ENCODE measurements at regions not wholly inside any gene's neighbourhood (a gene's known extent, or its start where the extent isn't known, plus 50 kb on each side); places are given as distances from the start of the nearest gene placed in this dataset.

DNA sequence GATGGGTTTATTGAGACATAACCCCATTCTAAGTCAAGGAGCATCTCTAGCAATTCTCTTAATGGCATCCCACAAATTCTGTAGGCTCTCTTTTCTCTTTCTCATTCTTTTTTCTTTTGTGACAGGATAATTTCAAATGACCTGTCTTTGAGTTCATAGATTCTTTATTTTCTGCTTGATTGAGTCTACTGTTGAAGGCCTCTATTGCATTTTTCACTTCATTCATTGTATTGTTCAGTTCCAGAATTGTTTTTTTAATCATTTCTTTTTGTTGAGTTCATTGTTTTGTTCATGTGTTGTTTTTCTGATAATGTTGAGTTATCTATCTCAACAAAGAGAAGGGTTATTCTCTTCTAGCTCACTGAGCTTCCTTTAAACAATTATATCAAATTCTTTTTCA is 144.7 kb upstream of the IL12B start:
- no peaks in the 10 kb centered on the region for H3K36me3 ChIP-seq (ENCODE audit: insufficient read depth, low read length)
- no peak overlapping the region for H3K9ac ChIP-seq (ENCODE audit: low read depth, low read length)
- no peak overlapping the region for H3K4me3 ChIP-seq (ENCODE audit: low read length)
- no peak overlapping the region for H3K27ac ChIP-seq (ENCODE audit: low read depth, low read length)
- no peaks in the 10 kb centered on the region for H3K27me3 ChIP-seq (ENCODE audit: insufficient read depth, low read length)
- H3K9me3 ChIP-seq (ENCODE audit: insufficient read depth, low read depth, low read length): no peaks in the 10 kb centered on the region
- H3K4me1 ChIP-seq (ENCODE audit: insufficient read depth, low read length): no peaks in the 10 kb centered on the region

DNA sequence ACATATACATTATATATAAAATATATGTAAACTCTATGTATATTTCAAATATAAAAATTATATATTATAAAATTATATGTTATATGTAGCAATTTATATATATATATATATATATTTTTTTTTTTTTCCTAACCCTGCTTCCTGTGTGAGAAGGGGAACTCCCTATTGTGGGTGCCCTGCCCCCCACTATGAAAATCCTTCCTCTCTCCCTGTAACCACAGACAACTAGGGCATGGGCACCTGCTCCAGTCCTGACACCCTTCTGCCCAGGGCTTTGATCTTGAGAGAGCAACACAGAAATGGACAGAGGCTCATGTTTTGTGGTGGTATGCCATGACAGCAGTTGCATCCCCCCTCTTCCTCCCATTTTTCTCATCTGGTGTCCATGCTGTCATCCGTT is 148.7 kb upstream of the IL12B start:
- H3K9ac ChIP-seq (ENCODE audit: low read depth, low read length): no peak overlapping the region
- H3K27ac ChIP-seq (ENCODE audit: low read depth, low read length): no peak overlapping the region
- H3K4me1 ChIP-seq (ENCODE audit: insufficient read depth, low read length): no peaks in the 10 kb centered on the region
- H3K36me3 ChIP-seq (ENCODE audit: insufficient read depth, low read length): no peaks in the 10 kb centered on the region
- H3K4me3 ChIP-seq (ENCODE audit: low read length): no peak overlapping the region
- 93% methylated on average over 1 of the region's 1 CpG for WGBS
- H3K27me3 ChIP-seq (ENCODE audit: insufficient read depth, low read length): no peaks in the 10 kb centered on the region
- H3K9me3 ChIP-seq (ENCODE audit: insufficient read depth, low read depth, low read length): no peaks in the 10 kb centered on the region

DNA sequence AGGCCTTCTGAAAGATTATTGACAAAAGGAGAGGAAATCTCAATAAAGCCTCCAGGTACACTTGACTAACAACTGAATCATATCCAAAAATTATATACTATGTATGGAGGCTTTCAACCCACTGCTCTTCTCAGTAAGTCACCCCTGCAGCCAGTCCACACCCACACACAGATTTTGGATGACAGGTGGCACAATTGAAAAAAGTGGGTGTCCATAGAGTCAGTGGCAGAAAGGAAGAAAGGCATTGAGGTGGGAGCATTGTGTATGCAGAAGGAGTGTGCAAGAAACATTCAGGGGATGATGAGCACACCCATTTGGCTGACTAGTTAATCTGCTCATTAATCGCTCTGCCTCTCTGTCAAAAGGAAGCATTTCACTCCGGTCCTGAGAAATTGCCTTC is 150.6 kb upstream of the IL12B start:
- no peak overlapping the region for H3K9ac ChIP-seq (ENCODE audit: low read depth, low read length)
- H3K27me3 ChIP-seq (ENCODE audit: insufficient read depth, low read length): no peaks in the 10 kb centered on the region
- no peaks in the 10 kb centered on the region for H3K4me1 ChIP-seq (ENCODE audit: insufficient read depth, low read length)
- no peak overlapping the region for H3K27ac ChIP-seq (ENCODE audit: low read depth, low read length)
- H3K36me3 ChIP-seq (ENCODE audit: insufficient read depth, low read length): no peaks in the 10 kb centered on the region
- WGBS: 94% methylated on average over 2 of the region's 2 CpGs
- no peaks in the 10 kb centered on the region for H3K9me3 ChIP-seq (ENCODE audit: insufficient read depth, low read depth, low read length)
- no peak overlapping the region for H3K4me3 ChIP-seq (ENCODE audit: low read length)

DNA sequence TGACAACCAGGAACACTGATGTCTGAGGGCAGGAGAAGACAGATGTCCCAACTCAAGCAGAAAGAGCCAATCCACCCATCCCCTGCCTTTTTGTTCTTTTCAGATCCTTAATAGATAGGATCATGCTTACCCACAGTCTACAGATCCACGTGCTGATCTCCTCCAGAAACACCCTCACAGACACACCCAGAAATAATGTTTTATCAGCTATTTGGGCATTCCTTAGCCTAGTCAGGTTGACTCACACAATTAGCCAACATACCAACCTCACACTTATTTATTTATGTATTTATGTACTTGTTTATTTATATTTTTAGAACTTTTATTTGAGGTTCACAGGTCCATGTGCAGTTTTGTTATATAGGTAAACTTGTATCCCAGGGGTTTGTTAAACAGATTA is 151.5 kb upstream of the IL12B start:
- no peak overlapping the region for H3K27ac ChIP-seq (ENCODE audit: low read depth, low read length)
- no peaks in the 10 kb centered on the region for H3K9me3 ChIP-seq (ENCODE audit: insufficient read depth, low read depth, low read length)
- no peak overlapping the region for H3K9ac ChIP-seq (ENCODE audit: low read depth, low read length)
- no peaks in the 10 kb centered on the region for H3K36me3 ChIP-seq (ENCODE audit: insufficient read depth, low read length)
- no peaks in the 10 kb centered on the region for H3K27me3 ChIP-seq (ENCODE audit: insufficient read depth, low read length)
- no peak overlapping the region for H3K4me3 ChIP-seq (ENCODE audit: low read length)
- 83% methylated on average over 1 of the region's 1 CpG for WGBS
- H3K4me1 ChIP-seq (ENCODE audit: insufficient read depth, low read length): no peaks in the 10 kb centered on the region

DNA sequence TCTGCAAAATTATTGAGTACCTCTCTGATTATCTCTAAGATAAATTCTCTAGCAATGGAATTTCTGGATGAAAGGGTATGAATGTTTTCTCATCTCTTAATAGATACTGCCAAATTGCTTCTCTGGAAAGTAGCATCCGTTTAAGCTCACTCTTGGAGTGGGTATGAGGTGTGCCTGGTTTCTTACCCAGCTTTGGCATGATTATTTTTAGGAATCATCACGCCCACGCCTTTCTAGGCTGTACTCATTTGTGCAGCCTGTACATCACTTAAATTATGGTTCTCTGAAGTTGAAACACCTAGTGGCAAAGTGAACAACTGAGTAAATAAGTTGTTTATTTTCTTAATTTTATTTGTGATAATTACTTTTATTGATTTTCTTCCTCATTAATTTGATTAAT is 156.5 kb upstream of the IL12B start:
- Histone ChIP-seq H3K9me3 (ENCODE audit: insufficient read depth, low read depth, low read length) (no peaks in the 10 kb centered on the region), H3K9ac (ENCODE audit: low read depth, low read length) (no peak overlapping the region), H3K27ac (ENCODE audit: low read depth, low read length) (no peak overlapping the region), H3K4me3 (ENCODE audit: low read length) (no peak overlapping the region), H3K4me1 (ENCODE audit: insufficient read depth, low read length) (no peaks in the 10 kb centered on the region), H3K27me3 (ENCODE audit: insufficient read depth, low read length) (no peaks in the 10 kb centered on the region), H3K36me3 (ENCODE audit: insufficient read depth, low read length) (no peaks in the 10 kb centered on the region)
- 95% methylated on average over 3 of the region's 3 CpGs for WGBS

DNA sequence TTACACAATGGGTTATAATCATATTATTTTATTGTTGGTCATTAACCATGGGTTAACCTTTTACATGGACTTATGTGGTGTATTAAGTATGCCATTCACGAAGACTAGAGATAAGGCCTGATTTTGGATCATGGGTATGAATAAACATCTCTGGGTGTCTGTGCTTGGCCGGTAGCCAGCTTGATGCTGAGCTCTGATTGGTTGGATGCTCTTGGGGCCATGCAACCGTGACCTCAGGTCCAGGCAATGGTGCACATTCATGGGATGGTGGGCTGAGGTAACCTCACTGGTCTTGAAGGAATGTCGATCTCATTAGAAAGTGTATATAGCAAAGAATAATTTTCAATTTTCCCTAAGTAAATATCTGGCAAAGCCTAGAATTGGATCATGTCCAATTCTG is 158.2 kb upstream of the IL12B start:
- 85% methylated on average over 4 of the region's 4 CpGs for WGBS
- H3K9me3 ChIP-seq (ENCODE audit: insufficient read depth, low read depth, low read length): no peaks in the 10 kb centered on the region

DNA sequence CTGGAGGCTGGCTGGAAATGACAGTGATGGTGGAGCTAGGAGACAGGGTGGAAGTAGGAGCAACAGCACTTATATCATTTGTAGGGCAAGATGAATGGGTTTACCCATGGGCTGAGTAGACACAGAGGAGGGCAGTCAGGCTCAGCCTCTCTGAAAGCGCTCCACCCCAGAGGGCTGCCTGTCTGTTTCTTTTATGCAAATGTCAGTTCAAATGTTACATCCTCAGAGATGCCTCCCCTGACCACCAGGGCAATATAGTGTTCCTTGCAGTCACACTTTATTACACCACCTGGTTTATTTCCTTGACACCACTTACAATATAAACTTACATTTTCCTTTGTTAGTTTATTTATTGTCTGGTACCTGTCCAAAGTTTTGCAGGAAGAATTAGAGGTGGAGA is 159.5 kb upstream of the IL12B start:
- Histone ChIP-seq H3K9ac (ENCODE audit: low read depth, low read length) (no peak overlapping the region), H3K9me3 (ENCODE audit: insufficient read depth, low read depth, low read length) (no peaks in the 10 kb centered on the region), H3K27ac (ENCODE audit: low read depth, low read length) (no peak overlapping the region), H3K4me1 (ENCODE audit: insufficient read depth, low read length) (no peaks in the 10 kb centered on the region), H3K4me3 (ENCODE audit: low read length) (no peak overlapping the region), H3K27me3 (ENCODE audit: insufficient read depth, low read length) (no peaks in the 10 kb centered on the region), H3K36me3 (ENCODE audit: insufficient read depth, low read length) (no peaks in the 10 kb centered on the region)
- 93% methylated on average over 1 of the region's 1 CpG for WGBS

More for the DNA sequence above, 158.2 kb upstream of the IL12B start:
- Histone ChIP-seq H3K27me3 (ENCODE audit: insufficient read depth, low read length) (no peaks in the 10 kb centered on the region), H3K9ac (ENCODE audit: low read depth, low read length) (no peak overlapping the region), H3K4me3 (ENCODE audit: low read length) (no peak overlapping the region), H3K27ac (ENCODE audit: low read depth, low read length) (no peak overlapping the region), H3K4me1 (ENCODE audit: insufficient read depth, low read length) (no peaks in the 10 kb centered on the region), H3K36me3 (ENCODE audit: insufficient read depth, low read length) (no peaks in the 10 kb centered on the region)

DNA sequence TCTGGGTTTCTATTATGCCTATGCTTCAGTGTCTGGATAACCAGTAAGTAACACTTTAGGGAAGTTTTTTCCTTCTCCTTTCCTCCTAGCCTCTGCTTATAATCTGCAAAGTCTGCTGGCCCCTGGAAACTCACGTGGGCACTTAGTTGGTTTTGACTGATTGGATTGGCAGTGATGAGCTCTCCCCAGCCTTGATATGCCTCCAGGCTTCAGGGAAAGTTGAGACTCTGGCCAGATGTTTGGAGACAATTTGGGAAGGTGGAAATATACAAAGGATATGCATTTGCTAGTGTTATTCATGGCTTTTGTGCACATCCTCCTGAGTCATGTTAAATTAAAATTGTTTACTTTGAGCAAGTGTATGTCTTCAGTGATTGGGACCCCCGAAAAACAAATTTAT is 160.2 kb upstream of the IL12B start:
- Histone ChIP-seq H3K27ac (ENCODE audit: low read depth, low read length) (no peak overlapping the region), H3K4me1 (ENCODE audit: insufficient read depth, low read length) (no peaks in the 10 kb centered on the region), H3K9ac (ENCODE audit: low read depth, low read length) (no peak overlapping the region), H3K4me3 (ENCODE audit: low read length) (no peak overlapping the region), H3K27me3 (ENCODE audit: insufficient read depth, low read length) (no peaks in the 10 kb centered on the region), H3K36me3 (ENCODE audit: insufficient read depth, low read length) (no peaks in the 10 kb centered on the region), H3K9me3 (ENCODE audit: insufficient read depth, low read depth, low read length) (no peaks in the 10 kb centered on the region)
- 92% methylated on average over 2 of the region's 2 CpGs for WGBS

DNA sequence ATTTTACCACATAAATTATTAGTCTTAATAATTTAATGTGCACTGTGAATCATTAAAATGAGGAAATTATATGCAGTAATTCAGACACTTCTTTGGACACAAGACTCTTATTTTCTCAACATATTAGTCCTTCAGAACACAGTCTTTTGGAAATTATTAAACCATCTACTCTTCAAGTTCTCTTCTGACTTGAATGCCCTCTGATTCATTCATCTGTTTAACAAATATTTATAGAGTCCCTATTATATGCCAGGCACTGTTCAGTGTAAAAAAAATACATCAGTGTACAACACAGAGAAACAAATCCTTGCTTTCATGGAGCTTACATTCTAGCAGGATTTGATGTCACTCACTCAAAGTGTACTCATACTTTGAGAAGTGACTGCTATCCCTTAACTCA is 163.4 kb upstream of the IL12B start:
- H3K27ac ChIP-seq (ENCODE audit: low read depth, low read length): no peak overlapping the region

DNA sequence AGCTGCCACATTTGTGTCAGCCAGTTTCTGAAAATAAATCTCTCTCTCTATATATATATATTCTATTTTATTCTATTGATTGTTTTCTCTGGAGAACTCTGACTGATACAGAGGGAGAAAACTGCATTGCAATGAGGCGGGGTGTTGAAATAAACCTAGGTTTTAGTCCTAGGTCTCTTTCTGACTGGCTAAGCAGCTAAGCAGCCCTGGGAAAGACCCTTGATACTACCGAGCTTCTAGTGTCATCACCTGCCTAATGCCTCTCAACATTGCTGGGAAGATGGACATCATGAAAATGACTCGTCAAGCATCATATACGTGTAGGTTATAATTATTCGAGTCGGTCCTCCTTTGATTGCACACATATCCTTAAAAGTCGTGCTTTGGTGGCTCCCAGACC is 166.5 kb upstream of the IL12B start:
- no peak overlapping the region for H3K9ac ChIP-seq (ENCODE audit: low read depth, low read length)
- H3K27ac ChIP-seq (ENCODE audit: low read depth, low read length): no peak overlapping the region
- H3K4me3 ChIP-seq (ENCODE audit: low read length): no peak overlapping the region
- H3K27me3 ChIP-seq (ENCODE audit: insufficient read depth, low read length): no peaks in the 10 kb centered on the region
- H3K4me1 ChIP-seq (ENCODE audit: insufficient read depth, low read length): peaks cover 3% of the 10 kb centered on the region; the same call in 1 of the 2 replicates
- no peaks in the 10 kb centered on the region for H3K9me3 ChIP-seq (ENCODE audit: insufficient read depth, low read depth, low read length)
- 87% methylated on average over 7 of the region's 7 CpGs for WGBS
- no peaks in the 10 kb centered on the region for H3K36me3 ChIP-seq (ENCODE audit: insufficient read depth, low read length)

More for the DNA sequence above, 163.4 kb upstream of the IL12B start:
- peaks cover 3% of the 10 kb centered on the region; the same call in 1 of the 2 replicates for H3K4me1 ChIP-seq (ENCODE audit: insufficient read depth, low read length)
- H3K9ac ChIP-seq (ENCODE audit: low read depth, low read length): no peak overlapping the region
- no peaks in the 10 kb centered on the region for H3K9me3 ChIP-seq (ENCODE audit: insufficient read depth, low read depth, low read length)
- H3K36me3 ChIP-seq (ENCODE audit: insufficient read depth, low read length): no peaks in the 10 kb centered on the region
- H3K27me3 ChIP-seq (ENCODE audit: insufficient read depth, low read length): no peaks in the 10 kb centered on the region
- no peak overlapping the region for H3K4me3 ChIP-seq (ENCODE audit: low read length)

DNA sequence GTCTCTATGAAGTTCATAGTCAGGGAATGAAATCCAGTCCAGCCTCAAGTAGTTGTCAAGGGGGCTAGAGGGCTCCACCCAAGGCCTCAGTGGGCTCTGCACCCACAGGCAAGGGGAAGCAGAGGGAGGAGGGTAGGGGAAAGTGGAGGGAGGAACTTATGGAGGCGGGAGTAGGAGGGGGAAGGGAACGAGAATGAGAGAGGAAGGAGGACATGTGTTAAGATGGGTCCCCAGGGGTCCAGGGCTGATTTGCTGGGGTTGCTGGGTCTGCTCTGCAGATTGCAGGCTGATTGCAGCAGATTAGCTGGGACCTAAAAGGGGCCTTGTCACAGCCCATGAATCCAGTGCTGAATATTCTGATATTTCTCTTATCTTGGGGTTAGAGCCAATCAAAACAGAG is 166.9 kb upstream of the IL12B start:
- no peak overlapping the region for H3K9ac ChIP-seq (ENCODE audit: low read depth, low read length)
- 54% methylated on average over 2 of the region's 2 CpGs for WGBS
- H3K27me3 ChIP-seq (ENCODE audit: insufficient read depth, low read length): no peaks in the 10 kb centered on the region
- no peaks in the 10 kb centered on the region for H3K9me3 ChIP-seq (ENCODE audit: insufficient read depth, low read depth, low read length)
- no peaks in the 10 kb centered on the region for H3K36me3 ChIP-seq (ENCODE audit: insufficient read depth, low read length)
- peaks cover 3% of the 10 kb centered on the region; the same call in 1 of the 2 replicates for H3K4me1 ChIP-seq (ENCODE audit: insufficient read depth, low read length)
- no peak overlapping the region for H3K27ac ChIP-seq (ENCODE audit: low read depth, low read length)
- H3K4me3 ChIP-seq (ENCODE audit: low read length): no peak overlapping the region

DNA sequence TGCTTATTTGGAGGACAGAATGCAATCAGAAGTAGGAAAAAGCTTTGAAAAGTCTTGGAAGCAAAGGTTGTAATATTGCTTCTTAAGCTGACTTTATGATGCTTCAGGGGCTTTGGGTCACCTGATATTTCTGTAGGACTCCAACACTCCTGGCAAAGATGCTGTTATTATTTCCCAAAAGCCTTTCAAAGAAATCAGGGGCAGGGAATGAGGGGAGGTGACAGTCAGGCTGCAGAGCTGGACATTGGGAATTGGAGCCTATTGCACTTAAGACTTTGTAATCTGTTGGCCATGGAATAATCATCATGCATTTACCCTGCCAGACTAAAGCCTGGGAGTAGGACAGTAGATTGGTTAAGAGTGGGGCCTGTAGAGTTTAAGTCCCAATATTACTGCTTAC is 168.3 kb upstream of the IL12B start:
- H3K36me3 ChIP-seq (ENCODE audit: insufficient read depth, low read length): no peaks in the 10 kb centered on the region
- H3K4me3 ChIP-seq (ENCODE audit: low read length): no peak overlapping the region
- H3K27ac ChIP-seq (ENCODE audit: low read depth, low read length): no peak overlapping the region
- no peaks in the 10 kb centered on the region for H3K9me3 ChIP-seq (ENCODE audit: insufficient read depth, low read depth, low read length)
- H3K4me1 ChIP-seq (ENCODE audit: insufficient read depth, low read length): peaks cover 3% of the 10 kb centered on the region; the same call in 1 of the 2 replicates
- no peak overlapping the region for H3K9ac ChIP-seq (ENCODE audit: low read depth, low read length)
- H3K27me3 ChIP-seq (ENCODE audit: insufficient read depth, low read length): no peaks in the 10 kb centered on the region
